ENCODE measurements at regions not wholly inside any gene's neighbourhood (a gene's known extent, or its start where the extent isn't known, plus 50 kb on each side); places are given as distances from the start of the nearest gene placed in this dataset.
"Not testable (repeated sequence)": the region's sequence is repeated elsewhere in the genome, so short reads cannot be mapped to it uniquely, and the experiment has no call there.

- DNase-seq, result not testable (repeated sequence)
Measured at GRCh38 chr6:85707515-85708145, 64.9 kb upstream of the SYNCRIP start.

DNA sequence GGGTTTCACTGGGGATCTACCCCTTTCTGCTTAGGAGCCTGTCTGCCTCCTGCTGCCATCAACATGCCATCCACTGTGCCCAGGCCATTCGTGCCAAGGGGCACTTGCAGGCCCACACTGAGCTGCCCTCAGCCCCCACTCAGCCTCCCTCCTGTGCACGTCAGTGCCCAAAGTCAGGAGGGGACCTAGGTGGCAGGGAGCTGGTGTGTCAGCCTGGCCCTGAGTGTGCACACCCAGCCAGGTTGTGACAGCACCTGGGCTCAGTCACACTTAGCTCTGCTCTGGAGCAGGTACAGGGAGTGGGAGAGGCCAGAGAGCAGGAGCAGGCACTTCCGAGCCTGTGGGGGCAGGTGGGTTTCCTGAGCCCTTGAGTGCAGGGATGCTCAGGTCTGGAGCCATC lies 63.6 kb upstream of the SYNCRIP start:
- DNase-seq, result no peak

- DNase-seq, result no peak
Measured at GRCh38 chr6:85705220-85705619, 62.5 kb upstream of the SYNCRIP start.

DNA sequence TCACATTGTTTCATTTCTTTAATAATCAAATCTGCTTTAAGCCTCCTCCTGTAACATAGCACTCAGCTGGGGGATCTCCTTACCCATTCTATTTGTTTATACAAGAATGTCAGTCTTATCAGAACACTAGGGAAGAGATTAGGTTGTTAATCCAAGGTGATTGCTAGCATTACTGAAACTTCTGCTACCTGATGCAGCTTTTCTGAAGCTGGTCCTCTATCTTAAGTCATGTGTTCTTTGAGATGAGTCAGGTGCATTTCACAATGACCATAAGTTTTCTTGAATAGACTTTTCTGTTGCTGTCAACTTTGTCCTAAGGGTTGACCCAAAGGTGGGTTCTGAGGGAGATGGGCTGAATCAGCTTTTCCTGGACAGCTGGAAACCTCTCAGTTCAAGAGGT lies 60.7 kb upstream of the SYNCRIP start:
- DNase-seq, result peak; percentile 17

Data from NCI-H82 (cell line).